ENCODE measurements at regions not wholly inside any gene's neighbourhood (a gene's known extent, or its start where the extent isn't known, plus 50 kb on each side); places are given as distances from the start of the nearest gene placed in this dataset.

GRCh38 chr2:65754219-65754618 lies 321.8 kb upstream of the SPRED2 start:
- TF ChIP-seq CTCF (IDR thresholded peaks at IDR 0.05) (no peak), HMGXB4 (CRISPR knock-in tag; IDR thresholded peaks at IDR 0.05) (no peak), E2F1 (CRISPR knock-in tag; IDR thresholded peaks at IDR 0.05) (no peak), CBFB (CRISPR knock-in tag; IDR thresholded peaks at IDR 0.05; ENCODE audit: low read depth) (no peak), MAX (CRISPR knock-in tag; IDR thresholded peaks at IDR 0.05) (no peak), USF2 (CRISPR knock-in tag; IDR thresholded peaks at IDR 0.05) (no peak), ZNF232 (CRISPR knock-in tag; IDR thresholded peaks at IDR 0.05) (no peak), ZNF138 (CRISPR knock-in tag; conservative IDR thresholded peaks at IDR 0.05) (no peak), NR3C1 (CRISPR knock-in tag; conservative IDR thresholded peaks at IDR 0.05; ENCODE audit: low read depth) (no peak), JUN (CRISPR knock-in tag; IDR thresholded peaks at IDR 0.05) (no peak), NR1H2 (CRISPR knock-in tag; IDR thresholded peaks at IDR 0.05) (no peak)

Data from WTC11 (cell line).